ENCODE measurements at regions not wholly inside any gene's neighbourhood (a gene's known extent, or its start where the extent isn't known, plus 50 kb on each side); places are given as distances from the start of the nearest gene placed in this dataset.

GRCh38 chr10:29962166-29962850 is 97.1 kb downstream of the JCAD start:
- no peak for DNase-seq

GRCh38 chr10:29961351-29961750 is 98.0 kb downstream of the JCAD start:
- no peak for DNase-seq

- no peak for DNase-seq
These were observed 99.1 kb downstream of the JCAD start for GRCh38 chr10:29960261-29960660.

GRCh38 chr10:29959586-29959985 is 99.8 kb downstream of the JCAD start:
- DNase-seq = no peak

GRCh38 chr10:29958440-29958839 is 100.9 kb downstream of the JCAD start:
- DNase-seq = no peak

GRCh38 chr10:29957907-29958331 is 101.5 kb downstream of the JCAD start:
- DNase-seq = no peak

GRCh38 chr10:29957236-29957635 is 102.2 kb downstream of the JCAD start:
- DNase-seq = no peak

- no peak for DNase-seq
These were observed 103.0 kb downstream of the JCAD start for GRCh38 chr10:29956335-29956924.

- DNase-seq = no peak
These were observed 104.0 kb downstream of the JCAD start for GRCh38 chr10:29955329-29955935.

GRCh38 chr10:29951441-29951931 is 107.9 kb downstream of the JCAD start:
- DNase-seq = no peak

- no peak for DNase-seq
These were observed 109.0 kb downstream of the JCAD start for GRCh38 chr10:29950391-29950790.

GRCh38 chr10:29949411-29950011 is 109.9 kb downstream of the JCAD start:
- DNase-seq = no peak

- DNase-seq = no peak
These were observed 110.5 kb downstream of the JCAD start for GRCh38 chr10:29948881-29949355.

- DNase-seq = no peak
These were observed 111.7 kb downstream of the JCAD start for GRCh38 chr10:29947701-29948060.

- DNase-seq = no peak
These were observed 112.3 kb downstream of the JCAD start for GRCh38 chr10:29946953-29947700.

GRCh38 chr10:29946614-29946952 is 112.8 kb downstream of the JCAD start:
- no peak for DNase-seq

- DNase-seq = no peak
These were observed 117.9 kb downstream of the JCAD start for GRCh38 chr10:29941476-29941875.

GRCh38 chr10:29932991-29933390 is 126.4 kb downstream of the JCAD start:
- no peak for DNase-seq

- DNase-seq = no peak
These were observed 127.6 kb downstream of the JCAD start for GRCh38 chr10:29931833-29932232.

- no peak for DNase-seq
These were observed 130.4 kb downstream of the JCAD start for GRCh38 chr10:29929006-29929405.

- no peak for DNase-seq
These were observed 132.7 kb downstream of the JCAD start for GRCh38 chr10:29926693-29927048.

- no peak for DNase-seq
These were observed 133.4 kb downstream of the JCAD start for GRCh38 chr10:29925771-29926692.
